GM23338 (cell line): ENCODE measurements at regions not wholly inside any gene's neighbourhood (a gene's known extent, or its start where the extent isn't known, plus 50 kb on each side); places are given as distances from the start of the nearest gene placed in this dataset.

Source experiments
- ATAC-seq: fragments of 200-7000 bp; cut with Tn5 transposase; 3 replicates; pipeline ENCODE4 v1.9.1; 2020
- DNase-seq: peaks from one replicate; pipeline ENCODE4 v3.0.0-alpha.2; 2015; ENCODE audit warnings: low spot score
- H2AFZ ChIP-seq: fragments of 200-600 bp; sonication (generic); 2 replicates; pipeline ENCODE4 v1.8.0; 2016; ENCODE audit warnings: antibody characterized with exemption, mild to moderate bottlenecking, moderate library complexity
- H3F3A ChIP-seq: fragments of 200-600 bp; sonication (generic); replicated peaks from 2 replicates; pipeline ENCODE4 v1.8.0; 2017; ENCODE audit warnings: antibody characterized with exemption, mixed run types, low read depth
- H3K27ac ChIP-seq: fragments of 200-600 bp; sonication (generic); 2 replicates; pipeline ENCODE4 v1.6.1; 2016; ENCODE audit warnings: low read depth
- H3K27me3 ChIP-seq: fragments of 200-600 bp; sonication (generic); 2 replicates; pipeline ENCODE4 v1.8.0; 2016; ENCODE audit warnings: mild to moderate bottlenecking, mixed run types, moderate library complexity; ENCODE audit not compliant: insufficient read depth
- H3K36me3 ChIP-seq: fragments of 200-600 bp; sonication (generic); 2 replicates; pipeline ENCODE4 v1.8.0; 2016; ENCODE audit warnings: mild to moderate bottlenecking; ENCODE audit not compliant: insufficient read depth
- H3K4me1 ChIP-seq: fragments of 200-600 bp; sonication (generic); 2 replicates; pipeline ENCODE4 v1.8.0; 2016; ENCODE audit warnings: mild to moderate bottlenecking, moderate library complexity; ENCODE audit not compliant: insufficient read depth
- H3K4me2 ChIP-seq: fragments of 200-600 bp; sonication (generic); 2 replicates; pipeline ENCODE4 v1.7.1; 2017; ENCODE audit warnings: mixed run types
- H3K4me3 ChIP-seq: fragments of 200-600 bp; sonication (generic); 2 replicates; pipeline ENCODE4 v1.6.1; 2016; ENCODE audit warnings: mixed run types
- H3K79me2 ChIP-seq: fragments of 200-600 bp; sonication (generic); replicated peaks from 2 replicates; pipeline ENCODE4 v1.8.0; 2017; ENCODE audit warnings: mild to moderate bottlenecking; ENCODE audit not compliant: insufficient read depth
- H3K9me2 ChIP-seq: fragments of 200-600 bp; sonication (generic); 2 replicates; pipeline ENCODE4 v1.8.0; 2017; ENCODE audit not compliant: insufficient read depth
- H4K20me1 ChIP-seq: fragments of 200-600 bp; sonication (generic); replicated peaks from 2 replicates; pipeline ENCODE4 v1.8.0; 2017; ENCODE audit warnings: mild to moderate bottlenecking; ENCODE audit not compliant: insufficient read depth
- H3K27ac Mint-ChIP-seq: 2 replicates; pipeline ENCODE4 v1.8.0; 2020; ENCODE audit warnings: inconsistent platforms, mild to moderate bottlenecking, moderate library complexity, mixed read lengths
- H3K27me3 Mint-ChIP-seq: 3 replicates; pipeline ENCODE4 v1.8.0; 2022; ENCODE audit warnings: low read depth, mild to moderate bottlenecking, moderate library complexity, mixed read lengths, inconsistent platforms; ENCODE audit not compliant: insufficient read depth, poor library complexity
- H3K36me3 Mint-ChIP-seq: 3 replicates; pipeline ENCODE4 v1.8.0; 2021; ENCODE audit warnings: low read depth, mild to moderate bottlenecking, inconsistent platforms, moderate library complexity, mixed read lengths
- H3K4me1 Mint-ChIP-seq: 3 replicates; pipeline ENCODE4 v1.8.0; 2020; ENCODE audit warnings: mild to moderate bottlenecking, inconsistent platforms, mixed read lengths
- H3K4me3 Mint-ChIP-seq: 3 replicates; pipeline ENCODE4 v1.8.0; 2021; ENCODE audit warnings: moderate library complexity, mild to moderate bottlenecking, inconsistent platforms, mixed read lengths
- H3K9me3 Mint-ChIP-seq: 3 replicates; pipeline ENCODE4 v1.8.0; 2020; ENCODE audit warnings: moderate library complexity, mild to moderate bottlenecking, inconsistent platforms, mixed read lengths
- CREB1 ChIP-seq: fragments of 250-450 bp; sonication (Bioruptor Pico); IDR thresholded peaks from 2 replicates; pipeline ENCODE4 v1.5.0; 2020; ENCODE audit warnings: low read depth, mild to moderate bottlenecking, moderate library complexity
- EZH2 ChIP-seq: fragments of 200-600 bp; sonication (generic); IDR thresholded peaks from one replicate; pipeline ENCODE4 v1.8.0; 2017; ENCODE audit warnings: antibody characterized with exemption, mild to moderate bottlenecking, low read depth; ENCODE audit not compliant: unreplicated experiment
- EZH2phosphoT487 ChIP-seq: fragments of 200-600 bp; sonication (generic); IDR thresholded peaks from one replicate; pipeline ENCODE4 v1.8.1; 2018; ENCODE audit warnings: antibody characterized with exemption; ENCODE audit not compliant: unreplicated experiment
- JUNB ChIP-seq: IDR thresholded peaks from one replicate; pipeline ENCODE4 v1.6.1; 2016; ENCODE audit warnings: antibody characterized with exemption; ENCODE audit not compliant: unreplicated experiment
- NANOG ChIP-seq: IDR thresholded peaks from 2 replicates; pipeline ENCODE4 v1.6.1; 2016; ENCODE audit warnings: antibody characterized with exemption, borderline replicate concordance
- POLR2AphosphoS5 ChIP-seq: IDR thresholded peaks from 2 replicates; pipeline ENCODE4 v1.6.1; 2016; ENCODE audit warnings: antibody characterized with exemption, low read depth
- REST ChIP-seq: IDR thresholded peaks from one replicate; pipeline ENCODE4 v1.6.1; 2018; ENCODE audit warnings: antibody characterized with exemption; ENCODE audit not compliant: unreplicated experiment
- STAT1 ChIP-seq: IDR thresholded peaks from one replicate; pipeline ENCODE4 v1.6.1; 2016; ENCODE audit warnings: antibody characterized with exemption; ENCODE audit not compliant: unreplicated experiment
- ZNF114 ChIP-seq: fragments of 250-450 bp; sonication (Bioruptor Pico); IDR thresholded peaks from 2 replicates; pipeline ENCODE4 v1.5.0; 2020; ENCODE audit warnings: mild to moderate bottlenecking, moderate library complexity
- ZNF331 ChIP-seq: fragments of 250-450 bp; sonication (Bioruptor Pico); IDR thresholded peaks from 2 replicates; pipeline ENCODE4 v1.5.0; 2020; ENCODE audit warnings: low read depth, mild to moderate bottlenecking, moderate library complexity
- ZNF462 ChIP-seq: fragments of 250-450 bp; sonication (Bioruptor Pico); IDR thresholded peaks from 2 replicates; pipeline ENCODE4 v1.5.0; 2020; ENCODE audit warnings: mild to moderate bottlenecking, moderate library complexity
- TF ChIP-seq, protein P1 (sequence below), 2 experiments: fragments of 200-600 bp in 1 of 2; sonication (generic) in 1 of 2; conservative IDR thresholded peaks; 2 replicates each; pipeline versions ENCODE4 v1.5.1 to v1.6.1; 2016 to 2017; ENCODE audit warnings: antibody characterized with exemption in 2 of 2, low read depth in 2 of 2, mild to moderate bottlenecking in 2 of 2, moderate library complexity in 1 of 2
- TF ChIP-seq, protein P2 (sequence below): IDR thresholded peaks from 2 replicates; pipeline ENCODE4 v1.6.1; 2016; ENCODE audit warnings: antibody characterized with exemption

DNA sequence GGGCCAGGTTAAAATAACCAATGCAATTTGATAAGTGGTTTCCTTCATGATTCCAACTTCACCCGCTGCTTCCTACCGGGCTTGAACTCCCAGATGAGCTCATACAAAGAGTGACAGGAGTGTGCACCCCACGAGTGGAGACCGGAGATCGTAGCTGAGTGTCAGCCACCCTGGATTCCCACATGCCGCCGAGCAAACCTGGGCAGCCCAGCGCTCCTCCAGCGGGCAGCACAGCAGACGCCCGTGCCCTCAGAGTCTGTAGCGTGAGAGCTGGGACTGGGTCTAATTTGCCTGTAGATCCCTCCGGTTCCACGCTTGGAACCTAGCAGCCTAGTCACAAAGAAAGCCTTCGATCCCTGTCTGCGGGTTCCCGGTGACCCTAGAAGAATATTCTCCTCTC is 476.1 kb upstream of the MGMT start:
- H3K27ac Mint-ChIP-seq = no peak overlapping the region
- Histone ChIP-seq H3K27ac (no peak overlapping the region), H3K4me3 (no peak overlapping the region), H2AFZ (no peak overlapping the region), H3K27me3 (no peaks in the 10 kb centered on the region), H3K79me2 (no peaks in the 10 kb centered on the region), H3K4me1 (no peaks in the 10 kb centered on the region), H3K4me2 (no peak overlapping the region), H4K20me1 (no peaks in the 10 kb centered on the region), H3K9me2 (no peaks in the 10 kb centered on the region), H3F3A (no peaks in the 10 kb centered on the region), H3K36me3 (no peaks in the 10 kb centered on the region)
- H3K4me3 Mint-ChIP-seq = no peak overlapping the region
- H3K36me3 Mint-ChIP-seq = no peaks in the 10 kb centered on the region; the same call in 2 of the 3 replicates
- no peak for TF ChIP-seq EZH2
- TF ChIP-seq JUNB = no peak
- TF ChIP-seq, protein P1, sequence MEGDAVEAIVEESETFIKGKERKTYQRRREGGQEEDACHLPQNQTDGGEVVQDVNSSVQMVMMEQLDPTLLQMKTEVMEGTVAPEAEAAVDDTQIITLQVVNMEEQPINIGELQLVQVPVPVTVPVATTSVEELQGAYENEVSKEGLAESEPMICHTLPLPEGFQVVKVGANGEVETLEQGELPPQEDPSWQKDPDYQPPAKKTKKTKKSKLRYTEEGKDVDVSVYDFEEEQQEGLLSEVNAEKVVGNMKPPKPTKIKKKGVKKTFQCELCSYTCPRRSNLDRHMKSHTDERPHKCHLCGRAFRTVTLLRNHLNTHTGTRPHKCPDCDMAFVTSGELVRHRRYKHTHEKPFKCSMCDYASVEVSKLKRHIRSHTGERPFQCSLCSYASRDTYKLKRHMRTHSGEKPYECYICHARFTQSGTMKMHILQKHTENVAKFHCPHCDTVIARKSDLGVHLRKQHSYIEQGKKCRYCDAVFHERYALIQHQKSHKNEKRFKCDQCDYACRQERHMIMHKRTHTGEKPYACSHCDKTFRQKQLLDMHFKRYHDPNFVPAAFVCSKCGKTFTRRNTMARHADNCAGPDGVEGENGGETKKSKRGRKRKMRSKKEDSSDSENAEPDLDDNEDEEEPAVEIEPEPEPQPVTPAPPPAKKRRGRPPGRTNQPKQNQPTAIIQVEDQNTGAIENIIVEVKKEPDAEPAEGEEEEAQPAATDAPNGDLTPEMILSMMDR (conservative IDR thresholded peaks at IDR 0.05; ENCODE audit: low read depth in 2 of 2) = no peak
- no peak for TF ChIP-seq NANOG
- TF ChIP-seq ZNF462 (CRISPR knock-in tag) = no peak
- no peak for TF ChIP-seq ZNF114
- no peak for TF ChIP-seq ZNF331 (CRISPR knock-in tag)
- no peak for TF ChIP-seq POLR2AphosphoS5
- no peak for TF ChIP-seq CREB1 (CRISPR knock-in tag)
- TF ChIP-seq STAT1 = no peak
- TF ChIP-seq REST = no peak
- TF ChIP-seq, protein P2, sequence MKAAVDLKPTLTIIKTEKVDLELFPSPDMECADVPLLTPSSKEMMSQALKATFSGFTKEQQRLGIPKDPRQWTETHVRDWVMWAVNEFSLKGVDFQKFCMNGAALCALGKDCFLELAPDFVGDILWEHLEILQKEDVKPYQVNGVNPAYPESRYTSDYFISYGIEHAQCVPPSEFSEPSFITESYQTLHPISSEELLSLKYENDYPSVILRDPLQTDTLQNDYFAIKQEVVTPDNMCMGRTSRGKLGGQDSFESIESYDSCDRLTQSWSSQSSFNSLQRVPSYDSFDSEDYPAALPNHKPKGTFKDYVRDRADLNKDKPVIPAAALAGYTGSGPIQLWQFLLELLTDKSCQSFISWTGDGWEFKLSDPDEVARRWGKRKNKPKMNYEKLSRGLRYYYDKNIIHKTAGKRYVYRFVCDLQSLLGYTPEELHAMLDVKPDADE = no peak
- TF ChIP-seq EZH2phosphoT487 = no peak
- peaks cover 9% of the 10 kb centered on the region for H3K4me1 Mint-ChIP-seq
- DNase-seq = no peak
- peaks cover 10% of the 10 kb centered on the region for H3K27me3 Mint-ChIP-seq
- H3K9me3 Mint-ChIP-seq = no peaks in the 10 kb centered on the region
- no peak for ATAC-seq
